HepG2 (cell line): ENCODE measurements at regions not wholly inside any gene's neighbourhood (a gene's known extent, or its start where the extent isn't known, plus 50 kb on each side); places are given as distances from the start of the nearest gene placed in this dataset.

ENCODE experiments used
- CREB3 ChIP-seq: sonication (generic); formaldehyde crosslinking; IDR thresholded peaks from 2 replicates; pipeline ENCODE4 v1.5.0; 2020; ENCODE audit warnings: missing genetic modification reagents
- ELF1 ChIP-seq: sonication (generic); formaldehyde crosslinking; IDR thresholded peaks from 2 replicates; pipeline ENCODE4 v1.4.0; 2020; ENCODE audit warnings: missing genetic modification reagents
- ETV5 ChIP-seq: IDR thresholded peaks from 2 replicates; pipeline ENCODE4 v1.6.1; 2018; ENCODE audit warnings: missing biosample characterization, missing genetic modification reagents, inconsistent platforms, borderline replicate concordance
- FOXA1 ChIP-seq, 2 experiments: fragments of 450-650 bp in 1 of 2; sonication (generic) in 1 of 2; formaldehyde crosslinking in 1 of 2; IDR thresholded peaks; 2 replicates each; pipeline versions ENCODE4 v1.4.0 to v1.6.1; 2016 to 2020; ENCODE audit warnings: missing genetic modification reagents in 1 of 2
- HMG20A ChIP-seq: IDR thresholded peaks from 2 replicates; pipeline ENCODE4 v1.6.1; 2016; ENCODE audit warnings: borderline replicate concordance
- HNF4A ChIP-seq: sonication (generic); formaldehyde crosslinking; IDR thresholded peaks from 2 replicates; pipeline ENCODE4 v1.4.0; 2020; ENCODE audit warnings: missing genetic modification reagents
- HOXA3 ChIP-seq: sonication (generic); formaldehyde crosslinking; IDR thresholded peaks from 2 replicates; pipeline ENCODE4 v1.5.0; 2020; ENCODE audit warnings: missing genetic modification reagents
- MYC ChIP-seq: sonication (generic); formaldehyde crosslinking; IDR thresholded peaks from 2 replicates; pipeline ENCODE4 v1.9.0; 2021; ENCODE audit warnings: missing genetic modification reagents, borderline replicate concordance
- PLSCR1 ChIP-seq: sonication (generic); formaldehyde crosslinking; IDR thresholded peaks from 2 replicates; pipeline ENCODE4 v1.5.0; 2020; ENCODE audit warnings: missing genetic modification reagents, mild to moderate bottlenecking, borderline replicate concordance
- RXRB ChIP-seq: IDR thresholded peaks from 2 replicates; pipeline ENCODE4 v1.6.1; 2016; ENCODE audit warnings: borderline replicate concordance, missing genetic modification reagents, missing compliant biosample characterization
- SMC3 ChIP-seq: IDR thresholded peaks from 2 replicates; pipeline ENCODE4 v1.6.1; 2011; ENCODE audit warnings: low read length, improper control_type of control experiment
- ZNF407 ChIP-seq: sonication (generic); formaldehyde crosslinking; IDR thresholded peaks from one replicate; pipeline ENCODE4 v1.5.1; 2020; ENCODE audit warnings: mild to moderate bottlenecking, missing genetic modification reagents; ENCODE audit errors: not compliant biosample characterization
- ZSCAN25 ChIP-seq: sonication (generic); formaldehyde crosslinking; IDR thresholded peaks from 2 replicates; pipeline ENCODE4 v1.8.0; 2022; ENCODE audit warnings: mild to moderate bottlenecking, missing genetic modification reagents
- TF ChIP-seq, protein P1 (sequence below): sonication (generic); formaldehyde crosslinking; IDR thresholded peaks from 2 replicates; pipeline ENCODE4 v1.4.0; 2020; ENCODE audit warnings: missing genetic modification reagents, low read depth, mild to moderate bottlenecking, borderline replicate concordance
- TF ChIP-seq, protein P2 (sequence below): sonication (generic); formaldehyde crosslinking; conservative IDR thresholded peaks from 2 replicates; pipeline ENCODE4 v1.8.0; 2022; ENCODE audit warnings: mild to moderate bottlenecking, moderate library complexity, missing genetic modification reagents
- TF ChIP-seq, protein P3 (sequence below): IDR thresholded peaks from 2 replicates; pipeline ENCODE4 v1.6.1; 2012; ENCODE audit warnings: inconsistent platforms

GRCh38 chr11:10366568-10367331 is 61.9 kb downstream of the ADM start (continued):
- peak; percentile 85 for TF ChIP-seq ZNF407 (CRISPR knock-in tag)
- peak; percentile 69 for TF ChIP-seq HOXA3 (CRISPR knock-in tag)
- TF ChIP-seq, protein P1, sequence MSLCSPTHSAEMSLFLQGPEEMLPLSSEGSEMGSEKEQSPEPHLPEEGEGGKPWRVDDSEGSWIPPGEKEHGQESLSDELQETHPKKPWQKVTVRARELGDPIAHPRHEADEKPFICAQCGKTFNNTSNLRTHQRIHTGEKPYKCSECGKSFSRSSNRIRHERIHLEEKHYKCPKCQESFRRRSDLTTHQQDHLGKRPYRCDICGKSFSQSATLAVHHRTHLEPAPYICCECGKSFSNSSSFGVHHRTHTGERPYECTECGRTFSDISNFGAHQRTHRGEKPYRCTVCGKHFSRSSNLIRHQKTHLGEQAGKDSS (CRISPR knock-in tag) = no peak; the same call in 1 of the 2 replicates
- TF ChIP-seq ZSCAN25 (CRISPR knock-in tag) = peak; percentile 33; the same call in 1 of the 2 replicates
- TF ChIP-seq, protein P2, sequence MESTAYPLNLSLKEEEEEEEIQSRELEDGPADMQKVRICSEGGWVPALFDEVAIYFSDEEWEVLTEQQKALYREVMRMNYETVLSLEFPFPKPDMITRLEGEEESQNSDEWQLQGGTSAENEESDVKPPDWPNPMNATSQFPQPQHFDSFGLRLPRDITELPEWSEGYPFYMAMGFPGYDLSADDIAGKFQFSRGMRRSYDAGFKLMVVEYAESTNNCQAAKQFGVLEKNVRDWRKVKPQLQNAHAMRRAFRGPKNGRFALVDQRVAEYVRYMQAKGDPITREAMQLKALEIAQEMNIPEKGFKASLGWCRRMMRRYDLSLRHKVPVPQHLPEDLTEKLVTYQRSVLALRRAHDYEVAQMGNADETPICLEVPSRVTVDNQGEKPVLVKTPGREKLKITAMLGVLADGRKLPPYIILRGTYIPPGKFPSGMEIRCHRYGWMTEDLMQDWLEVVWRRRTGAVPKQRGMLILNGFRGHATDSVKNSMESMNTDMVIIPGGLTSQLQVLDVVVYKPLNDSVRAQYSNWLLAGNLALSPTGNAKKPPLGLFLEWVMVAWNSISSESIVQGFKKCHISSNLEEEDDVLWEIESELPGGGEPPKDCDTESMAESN (CRISPR knock-in tag) = no peak
- TF ChIP-seq HMG20A (CRISPR knock-in tag) = 0 out of 2 replicates have a peak, but pooled peaks have one; percentile 20
- peak; percentile 61 for TF ChIP-seq ELF1
- no peak for TF ChIP-seq PLSCR1 (CRISPR knock-in tag)
- peak; percentile 94 for TF ChIP-seq SMC3
- TF ChIP-seq, protein P3, sequence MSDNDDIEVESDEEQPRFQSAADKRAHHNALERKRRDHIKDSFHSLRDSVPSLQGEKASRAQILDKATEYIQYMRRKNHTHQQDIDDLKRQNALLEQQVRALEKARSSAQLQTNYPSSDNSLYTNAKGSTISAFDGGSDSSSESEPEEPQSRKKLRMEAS = peak; percentile 71
- no peak for TF ChIP-seq FOXA1 (IDR thresholded peaks at IDR 0.05)
- peak; percentile 10; the same call in 1 of the 2 replicates for TF ChIP-seq FOXA1 (CRISPR knock-in tag; IDR thresholded peaks at IDR 0.05)
- peak; percentile 61 for TF ChIP-seq HNF4A (CRISPR knock-in tag)
- TF ChIP-seq CREB3 (CRISPR knock-in tag) = no peak
- TF ChIP-seq ETV5 (CRISPR knock-in tag) = peak; percentile 51; the same call in 1 of the 2 replicates
- peak; percentile 70; the same call in 1 of the 2 replicates for TF ChIP-seq MYC (CRISPR knock-in tag)
- TF ChIP-seq RXRB = peak; percentile 88
